ENCODE measurements at regions not wholly inside any gene's neighbourhood (a gene's known extent, or its start where the extent isn't known, plus 50 kb on each side); places are given as distances from the start of the nearest gene placed in this dataset.

GRCh38 chr1:244288663-244289062 is 163.0 kb downstream of the ADSS2 start:
- no peak for ATAC-seq
- TF ChIP-seq SNAI2 (CRISPR knock-in tag; IDR thresholded peaks at IDR 0.05) = no peak
- TF ChIP-seq GLIS3 (CRISPR knock-in tag; IDR thresholded peaks at IDR 0.05) = no peak
- no peak for TF ChIP-seq ZFP3 (CRISPR knock-in tag; IDR thresholded peaks at IDR 0.05)
- no peak for TF ChIP-seq OSR1 (CRISPR knock-in tag; IDR thresholded peaks at IDR 0.05)
- TF ChIP-seq CSRNP3 (CRISPR knock-in tag; IDR thresholded peaks at IDR 0.05) = no peak
- no peak for TF ChIP-seq ZC3H10 (CRISPR knock-in tag; IDR thresholded peaks at IDR 0.05)
- TF ChIP-seq ZNF565 (CRISPR knock-in tag; conservative IDR thresholded peaks at IDR 0.05; ENCODE audit: low read depth) = no peak
- no peak for TF ChIP-seq POU6F1 (CRISPR knock-in tag; IDR thresholded peaks at IDR 0.05; ENCODE audit: borderline replicate concordance, low read depth)
- no peak for TF ChIP-seq TCF4 (CRISPR knock-in tag; IDR thresholded peaks at IDR 0.05; ENCODE audit: borderline replicate concordance)
- no peak for TF ChIP-seq ZFP30 (CRISPR knock-in tag; IDR thresholded peaks at IDR 0.05)
- TF ChIP-seq ISL1 (CRISPR knock-in tag; IDR thresholded peaks at IDR 0.05) = no peak
- no peak for TF ChIP-seq ZNF70 (CRISPR knock-in tag; IDR thresholded peaks at IDR 0.05)
- no peak for TF ChIP-seq ZNF8 (CRISPR knock-in tag; IDR thresholded peaks at IDR 0.05)
- no peak for TF ChIP-seq RARB (CRISPR knock-in tag; IDR thresholded peaks at IDR 0.05)

DNA sequence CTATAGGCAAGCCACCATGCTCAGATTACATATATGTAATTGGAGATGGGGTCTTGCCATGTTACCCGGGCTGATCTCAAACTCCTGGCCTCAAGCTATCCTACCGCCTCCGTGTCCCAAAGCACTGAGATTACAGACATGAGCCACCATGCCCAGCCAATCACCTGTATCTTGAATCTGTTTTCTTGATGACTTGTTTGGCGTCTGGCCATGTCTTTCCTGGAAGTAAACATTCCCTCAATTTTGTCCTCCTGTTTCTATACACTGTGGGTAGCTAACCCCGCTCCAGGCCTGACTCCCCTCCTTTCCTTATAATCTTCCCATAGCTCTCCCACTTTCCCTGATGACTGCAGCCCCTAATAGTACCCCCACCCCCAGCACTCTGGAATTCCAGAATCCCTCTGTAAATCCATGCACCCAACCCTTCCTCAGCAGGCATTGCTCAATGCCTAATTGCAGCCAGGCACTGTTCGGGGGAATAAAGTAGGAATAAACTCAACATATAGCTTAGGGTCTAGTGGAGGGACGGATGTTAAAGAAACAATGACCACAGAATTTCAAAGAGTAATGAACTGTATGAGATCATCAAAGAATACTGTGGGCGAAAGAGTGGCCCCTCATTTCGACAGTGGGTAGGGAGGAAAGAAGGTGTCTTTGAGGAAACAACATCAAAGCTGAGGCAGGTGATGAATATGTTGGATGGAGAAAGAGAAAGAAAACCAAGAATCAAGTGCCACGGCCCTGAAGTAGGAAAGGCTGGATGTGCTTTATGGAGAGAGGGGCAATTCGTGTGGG is 161.5 kb downstream of the ADSS2 start:
- TF ChIP-seq CSRNP3 (CRISPR knock-in tag; IDR thresholded peaks at IDR 0.05) (no peak), TCF4 (CRISPR knock-in tag; IDR thresholded peaks at IDR 0.05; ENCODE audit: borderline replicate concordance) (no peak), ZFP3 (CRISPR knock-in tag; IDR thresholded peaks at IDR 0.05) (no peak), GLIS3 (CRISPR knock-in tag; IDR thresholded peaks at IDR 0.05) (no peak)
- ATAC-seq = no peak

- TF ChIP-seq RARB (CRISPR knock-in tag; IDR thresholded peaks at IDR 0.05) (no peak), SNAI2 (CRISPR knock-in tag; IDR thresholded peaks at IDR 0.05) (no peak), ZC3H10 (CRISPR knock-in tag; IDR thresholded peaks at IDR 0.05) (no peak)
- TF ChIP-seq, protein P1, sequence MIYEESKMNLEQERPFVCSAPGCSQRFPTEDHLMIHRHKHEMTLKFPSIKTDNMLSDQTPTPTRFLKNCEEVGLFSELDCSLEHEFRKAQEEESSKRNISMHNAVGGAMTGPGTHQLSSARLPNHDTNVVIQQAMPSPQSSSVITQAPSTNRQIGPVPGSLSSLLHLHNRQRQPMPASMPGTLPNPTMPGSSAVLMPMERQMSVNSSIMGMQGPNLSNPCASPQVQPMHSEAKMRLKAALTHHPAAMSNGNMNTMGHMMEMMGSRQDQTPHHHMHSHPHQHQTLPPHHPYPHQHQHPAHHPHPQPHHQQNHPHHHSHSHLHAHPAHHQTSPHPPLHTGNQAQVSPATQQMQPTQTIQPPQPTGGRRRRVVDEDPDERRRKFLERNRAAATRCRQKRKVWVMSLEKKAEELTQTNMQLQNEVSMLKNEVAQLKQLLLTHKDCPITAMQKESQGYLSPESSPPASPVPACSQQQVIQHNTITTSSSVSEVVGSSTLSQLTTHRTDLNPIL (CRISPR knock-in tag; IDR thresholded peaks at IDR 0.05; ENCODE audit: low read depth) = no peak
- no peak for ATAC-seq
Measured at GRCh38 chr1:244291236-244292201, 160.2 kb downstream of the ADSS2 start.

GRCh38 chr1:244294599-244295224 is 157.0 kb downstream of the ADSS2 start:
- ATAC-seq = no peak
- TF ChIP-seq PPARA (CRISPR knock-in tag; IDR thresholded peaks at IDR 0.05; ENCODE audit: borderline replicate concordance) (no peak), PATZ1 (CRISPR knock-in tag; IDR thresholded peaks at IDR 0.05; ENCODE audit: borderline replicate concordance) (no peak), CSRNP3 (CRISPR knock-in tag; IDR thresholded peaks at IDR 0.05) (no peak), BACH2 (CRISPR knock-in tag; IDR thresholded peaks at IDR 0.05; ENCODE audit: borderline replicate concordance) (no peak), ZFP30 (CRISPR knock-in tag; IDR thresholded peaks at IDR 0.05) (no peak), TOX (CRISPR knock-in tag; IDR thresholded peaks at IDR 0.05; ENCODE audit: borderline replicate concordance) (no peak), ESRRG (CRISPR knock-in tag; IDR thresholded peaks at IDR 0.05) (no peak)
- TF ChIP-seq, protein P1 (CRISPR knock-in tag; IDR thresholded peaks at IDR 0.05; ENCODE audit: low read depth) = no peak

All from SK-N-SH treated with all-trans-retinoic acid at 6 μM for 48 hours (cell line).